ENCODE measurements at regions not wholly inside any gene's neighbourhood (a gene's known extent, or its start where the extent isn't known, plus 50 kb on each side); places are given as distances from the start of the nearest gene placed in this dataset.
A peak's percentile ranks its signal among the peaks of the same experiment; 100 is the strongest.
"Not testable (repeated sequence)": the region's sequence is repeated elsewhere in the genome, so short reads cannot be mapped to it uniquely, and the experiment has no call there.

GRCh38 chr4:187814737-187815465, 180.7 kb upstream of the ZFP42 start:
- peak in 1 of 4 donors; percentile 1 for DNase-seq (ENCODE audit: low read depth in 4 of 4, low spot score in 3 of 4)

- DNase-seq (ENCODE audit: low read depth in 4 of 4, low spot score in 3 of 4): no peak
These were observed 168.8 kb upstream of the ZFP42 start for GRCh38 chr4:187826725-187827124.

- DNase-seq (ENCODE audit: low read depth in 4 of 4, low spot score in 3 of 4): no peak
These were observed 167.9 kb upstream of the ZFP42 start for GRCh38 chr4:187827631-187828030.

- no peak for DNase-seq (ENCODE audit: low read depth in 4 of 4, low spot score in 3 of 4)
These were observed 155.8 kb upstream of the ZFP42 start for GRCh38 chr4:187839765-187840164.

- no peak for DNase-seq (ENCODE audit: low read depth in 4 of 4, low spot score in 3 of 4)
These were observed 154.8 kb upstream of the ZFP42 start for GRCh38 chr4:187840814-187841213.

- DNase-seq (ENCODE audit: low read depth in 4 of 4, low spot score in 3 of 4): no peak
These were observed 145.9 kb upstream of the ZFP42 start for GRCh38 chr4:187849556-187850225.

DNA sequence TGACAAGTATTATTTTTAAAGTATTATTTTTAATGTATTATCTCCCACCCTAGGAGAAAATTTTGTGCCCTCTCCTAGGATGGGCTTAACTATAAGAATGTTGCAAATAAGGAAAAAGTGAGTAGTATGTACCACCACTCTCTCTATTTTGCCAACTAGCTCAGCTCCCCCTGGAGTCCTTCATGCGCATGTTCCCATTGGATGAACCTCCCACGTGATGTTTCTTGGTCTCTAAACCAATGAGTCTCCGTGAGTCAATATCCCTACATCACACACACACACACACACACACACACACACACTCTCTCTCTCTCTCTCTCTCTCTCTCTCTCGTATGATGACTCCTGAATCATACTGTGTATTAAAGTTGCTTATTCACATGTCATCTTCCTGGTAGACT, 129.7 kb upstream of the ZFP42 start:
- no peak for DNase-seq (ENCODE audit: low read depth in 4 of 4, low spot score in 3 of 4)

DNA sequence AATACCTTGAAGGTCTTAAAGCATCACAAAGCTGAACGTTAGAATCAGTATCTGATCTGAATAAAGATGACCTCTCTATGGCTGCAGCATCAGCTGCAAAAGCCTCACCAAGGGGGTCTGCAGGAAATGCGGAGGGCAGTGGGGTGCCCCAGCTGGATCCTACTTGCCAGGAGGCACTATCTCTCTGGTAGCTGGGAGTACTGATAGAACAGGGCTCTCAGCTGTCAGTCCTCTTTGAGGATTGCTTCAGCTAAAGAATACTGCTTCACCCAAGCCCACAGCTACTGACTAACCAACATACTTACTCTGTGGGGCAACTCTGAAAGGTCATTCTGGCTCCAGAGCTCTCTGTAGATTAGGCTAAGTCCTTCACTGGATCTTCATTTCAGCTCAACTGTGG, 112.5 kb upstream of the ZFP42 start:
- no peak for DNase-seq (ENCODE audit: low read depth in 4 of 4, low spot score in 3 of 4)

DNA sequence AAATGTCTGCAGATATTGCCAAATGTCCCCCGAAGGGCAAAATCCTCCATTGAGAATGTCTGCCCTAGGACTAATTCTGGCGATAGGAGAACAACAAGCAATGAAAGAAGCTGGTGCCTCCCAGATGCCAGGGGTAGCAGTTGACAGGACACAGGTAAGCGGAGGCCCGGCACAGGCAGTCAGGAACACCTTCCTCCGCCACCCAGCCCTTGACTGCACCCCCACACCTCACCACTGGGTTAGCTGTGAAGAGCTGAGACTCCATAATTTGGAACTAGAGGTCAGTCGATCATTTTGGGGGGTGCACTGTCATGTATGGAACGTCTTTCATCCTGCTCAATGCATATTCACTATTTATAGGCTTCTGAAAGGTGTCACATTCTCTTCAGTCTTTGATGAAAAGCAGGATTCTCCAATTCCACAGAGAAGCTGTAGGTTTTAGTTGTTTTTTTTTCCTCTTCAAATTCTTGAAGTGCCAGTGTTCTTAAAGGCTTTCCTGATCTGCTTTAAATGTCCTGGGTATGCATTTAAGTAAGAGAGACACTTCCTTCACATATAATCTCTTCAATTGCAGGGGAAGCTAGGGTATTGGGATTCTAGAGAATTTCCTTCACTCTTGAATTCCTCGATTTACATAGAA, 111.6 kb upstream of the ZFP42 start:
- no peak for DNase-seq (ENCODE audit: low read depth in 4 of 4, low spot score in 3 of 4)

DNA sequence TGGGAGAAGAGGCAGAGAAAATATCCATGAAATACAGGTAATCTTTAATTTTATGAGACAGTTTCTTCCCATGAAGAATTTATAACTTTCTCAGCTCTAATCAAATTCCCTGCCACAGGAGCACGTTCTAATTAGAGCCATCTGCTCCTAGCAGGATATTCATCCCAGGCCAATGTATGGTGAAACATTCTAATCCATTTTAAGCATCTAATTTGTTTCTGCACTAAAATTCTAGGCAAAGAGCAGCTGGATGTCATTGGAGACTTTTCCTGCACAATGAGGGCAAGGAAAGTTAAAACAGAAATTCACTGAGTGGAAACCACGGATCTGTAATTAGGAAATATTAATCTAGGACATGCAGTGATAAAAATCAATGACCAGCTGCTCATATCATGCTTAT, 107.7 kb upstream of the ZFP42 start:
- DNase-seq (ENCODE audit: low read depth in 4 of 4, low spot score in 3 of 4): no peak

DNA sequence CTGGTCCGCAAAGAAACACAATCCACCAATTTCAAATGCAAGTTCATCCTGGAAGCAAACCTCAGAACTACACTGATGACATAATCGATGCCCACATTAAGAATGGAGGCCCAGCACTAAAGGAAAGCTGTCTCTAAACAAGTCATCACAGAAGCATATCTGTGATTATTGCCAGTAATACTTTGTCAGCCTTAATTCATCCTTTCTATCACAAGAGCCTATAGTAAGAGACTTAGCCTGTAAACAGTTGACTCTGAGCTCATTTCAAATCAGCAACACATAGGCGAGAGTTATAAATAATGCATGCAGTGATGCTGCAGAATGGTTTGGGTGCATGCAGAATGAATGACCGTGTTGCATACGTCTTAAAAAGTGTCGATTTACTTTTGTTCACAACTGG, 105.9 kb upstream of the ZFP42 start:
- no peak for DNase-seq (ENCODE audit: low read depth in 4 of 4, low spot score in 3 of 4)

DNA sequence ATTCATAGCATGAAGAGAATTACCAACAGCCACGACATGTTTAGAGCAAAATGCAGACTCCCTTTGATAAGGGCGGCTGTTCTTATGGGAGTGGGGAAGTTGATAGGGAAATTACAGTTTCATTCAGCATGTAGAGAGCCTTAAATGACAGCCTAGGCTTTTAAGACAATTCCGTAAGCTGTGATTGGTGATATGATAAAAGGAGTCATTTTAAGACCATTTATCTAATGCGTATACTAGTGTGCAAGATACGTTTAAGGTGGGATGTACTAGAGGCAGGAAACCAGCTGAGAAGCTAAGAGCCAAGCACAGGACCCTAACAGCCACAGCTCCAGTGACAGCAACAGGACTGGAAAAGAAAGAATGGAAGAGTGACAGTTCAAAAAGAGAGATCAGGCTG, 102.2 kb upstream of the ZFP42 start:
- DNase-seq (ENCODE audit: low read depth in 4 of 4, low spot score in 3 of 4): no peak

DNA sequence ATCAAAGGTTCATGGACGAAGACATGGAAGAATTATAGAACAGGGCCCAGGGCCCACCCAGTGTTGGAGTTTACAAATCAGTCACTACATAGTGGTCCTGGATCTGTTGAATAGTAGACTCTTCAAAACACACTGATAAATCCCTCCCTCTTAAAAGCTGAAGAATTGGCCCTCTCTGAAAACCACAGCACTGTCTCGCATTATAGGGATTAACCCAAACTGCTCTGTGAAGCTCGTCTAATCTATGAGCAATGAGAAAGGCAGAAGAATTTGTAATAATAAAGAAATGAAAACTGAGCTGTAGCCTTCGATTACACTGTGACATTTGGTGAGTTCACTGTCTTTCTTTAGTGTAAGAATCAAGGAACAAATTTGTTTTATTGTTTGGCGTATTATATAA, 92.5 kb upstream of the ZFP42 start:
- DNase-seq (ENCODE audit: low read depth in 4 of 4, low spot score in 3 of 4): no peak

- DNase-seq (ENCODE audit: low read depth in 4 of 4, low spot score in 3 of 4): no peak
These were observed 91.9 kb upstream of the ZFP42 start for GRCh38 chr4:187903700-187904099.

GRCh38 chr4:187908079-187908561, 87.5 kb upstream of the ZFP42 start:
- DNase-seq (ENCODE audit: low read depth in 4 of 4, low spot score in 3 of 4): no peak

DNA sequence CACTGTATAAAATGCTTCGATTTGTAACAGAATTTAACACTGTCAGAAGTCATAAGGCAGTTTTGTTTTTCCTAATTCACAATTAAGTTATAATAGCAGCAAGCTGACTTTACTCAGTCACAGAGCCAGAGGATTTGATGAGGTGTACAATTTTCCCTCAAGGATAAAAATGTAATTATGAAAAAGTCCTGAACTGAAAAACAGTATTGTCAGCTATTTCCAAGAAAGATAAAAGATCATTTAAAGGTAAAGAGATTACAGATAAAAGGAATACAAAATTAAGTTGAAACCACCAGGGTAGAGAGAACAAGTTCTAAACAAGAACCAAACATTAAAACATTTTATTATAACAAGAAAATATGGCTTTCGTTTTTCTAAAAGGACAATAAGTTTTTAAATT, 86.8 kb upstream of the ZFP42 start:
- DNase-seq (ENCODE audit: low read depth in 4 of 4, low spot score in 3 of 4): no peak

GRCh38 chr4:187910741-187911140, 84.8 kb upstream of the ZFP42 start:
- no peak for DNase-seq (ENCODE audit: low read depth in 4 of 4, low spot score in 3 of 4)

DNA sequence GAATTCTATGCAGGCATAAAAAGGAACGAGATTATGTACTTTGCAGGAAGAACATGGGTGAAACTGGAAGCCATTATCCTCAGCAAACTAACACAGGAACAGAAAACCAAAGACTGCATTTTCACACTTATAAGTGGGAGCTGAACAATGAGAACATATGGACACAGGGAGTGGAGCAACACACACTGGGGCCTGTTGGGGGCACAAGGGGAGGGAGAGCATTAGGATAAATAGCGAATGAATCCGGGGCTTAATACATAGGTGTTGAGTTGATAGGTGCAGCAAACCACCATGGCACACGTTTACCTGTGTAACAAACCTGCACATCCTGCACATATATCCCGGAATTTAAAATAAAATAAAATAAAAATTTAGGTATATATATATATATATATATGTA, 80.2 kb upstream of the ZFP42 start:
- DNase-seq (ENCODE audit: low read depth in 4 of 4, low spot score in 3 of 4): not testable (repeated sequence)

GRCh38 chr4:187919966-187920365, 75.6 kb upstream of the ZFP42 start:
- no peak for DNase-seq (ENCODE audit: low read depth in 4 of 4, low spot score in 3 of 4)

DNA sequence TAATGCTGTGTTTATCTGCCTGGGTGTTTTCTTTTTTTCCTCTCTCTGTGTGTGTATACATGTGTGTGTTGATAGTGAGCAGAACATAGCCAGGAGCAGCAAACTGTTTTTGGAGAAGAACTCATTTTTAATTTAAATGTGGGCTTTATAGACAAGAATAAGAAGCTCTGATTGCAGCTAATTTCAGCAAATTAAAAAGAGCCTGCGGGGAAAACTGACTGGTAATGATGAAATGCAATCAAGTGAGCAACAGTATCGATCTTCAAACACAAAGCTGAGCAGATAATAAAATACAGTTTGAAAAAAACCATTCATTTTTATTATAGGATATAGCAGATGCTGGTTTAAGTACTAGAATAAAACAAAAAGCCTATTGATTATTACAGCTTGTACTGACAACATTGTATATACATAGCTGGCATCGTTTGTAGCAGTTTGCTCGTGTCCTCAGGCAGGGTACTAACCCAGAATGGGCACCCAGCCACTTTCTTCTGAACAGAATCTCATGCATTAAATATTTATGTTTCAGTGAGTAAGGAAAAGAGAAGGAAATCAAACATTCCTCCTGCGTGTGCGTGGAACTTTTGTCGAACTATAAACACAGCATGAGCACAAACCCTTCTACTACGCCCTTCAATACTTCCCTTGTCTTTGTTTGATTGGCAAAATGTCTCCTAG, 73.5 kb upstream of the ZFP42 start:
- DNase-seq (ENCODE audit: low read depth in 4 of 4, low spot score in 3 of 4): no peak

DNA sequence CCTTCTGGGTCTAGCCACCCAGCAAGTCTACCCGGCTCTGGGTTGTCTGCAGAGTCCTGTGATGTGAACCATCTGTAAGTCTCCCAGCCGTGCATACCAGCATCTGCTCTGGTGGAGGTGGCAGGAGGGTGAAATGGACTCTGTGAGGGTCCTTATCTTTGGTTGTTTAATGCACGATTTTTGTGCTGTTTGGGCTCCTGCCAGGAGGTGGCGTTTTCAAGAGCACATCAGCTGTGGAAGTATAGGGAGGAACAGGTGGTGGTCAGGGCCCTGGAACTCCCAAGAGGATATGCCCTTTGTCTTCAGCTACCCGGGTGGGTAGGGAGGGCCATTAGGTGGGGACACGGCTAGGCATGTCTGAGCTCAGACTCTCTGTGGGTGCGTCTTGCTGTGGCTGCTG, 66.5 kb upstream of the ZFP42 start:
- DNase-seq (ENCODE audit: low read depth in 4 of 4, low spot score in 3 of 4): no peak
